Neural progenitor cell (in vitro differentiated cells): ENCODE measurements at regions not wholly inside any gene's neighbourhood (a gene's known extent, or its start where the extent isn't known, plus 50 kb on each side); places are given as distances from the start of the nearest gene placed in this dataset.

Experiments
- CTCF ChIP-seq: fragments of 200-600 bp; sonication (generic); IDR thresholded peaks from 2 replicates; pipeline ENCODE4 v1.5.1; 2017; ENCODE audit warnings: antibody characterized with exemption, mild to moderate bottlenecking
- EZH2 ChIP-seq: fragments of 200-600 bp; sonication (generic); IDR thresholded peaks from 2 replicates; pipeline ENCODE4 v1.6.1; 2017; ENCODE audit warnings: antibody characterized with exemption, mild to moderate bottlenecking, moderate library complexity

- TF ChIP-seq CTCF = no peak
- TF ChIP-seq EZH2 = no peak
These were observed 192.9 kb upstream of the NECTIN3 start for GRCh38 chr3:110878692-110879091.
